SK-N-SH (cell line): ENCODE measurements at regions not wholly inside any gene's neighbourhood (a gene's known extent, or its start where the extent isn't known, plus 50 kb on each side); places are given as distances from the start of the nearest gene placed in this dataset.

Source experiments
- EP300 ChIP-seq, 2 experiments: IDR thresholded peaks; 2 replicates each; pipeline versions ENCODE4 v1.4.0 to v1.6.1; 2012; ENCODE audit warnings: borderline replicate concordance in 1 of 2, low read depth in 1 of 2, low read length in 1 of 2
- EZH2phosphoT487 ChIP-seq: fragments of 200-600 bp; sonication (generic); IDR thresholded peaks from 2 replicates; pipeline ENCODE4 v1.6.1; 2017; ENCODE audit warnings: low read depth, mixed run types, mild to moderate bottlenecking, antibody characterized with exemption, moderate library complexity, borderline replicate concordance
- FOSL2 ChIP-seq: IDR thresholded peaks from 2 replicates; pipeline ENCODE4 v1.4.0; 2012; ENCODE audit warnings: low read depth, mild to moderate bottlenecking, moderate library complexity, borderline replicate concordance
- FOXM1 ChIP-seq: IDR thresholded peaks from 2 replicates; pipeline ENCODE4 v1.4.0; 2012; ENCODE audit warnings: low read depth, mild to moderate bottlenecking
- JUND ChIP-seq: IDR thresholded peaks from 2 replicates; pipeline ENCODE4 v1.4.0; 2012
- MAX ChIP-seq: IDR thresholded peaks from 2 replicates; pipeline ENCODE4 v1.4.0; 2012; ENCODE audit warnings: low read depth
- NRF1 ChIP-seq: IDR thresholded peaks from 2 replicates; pipeline ENCODE4 v1.6.1; 2012; ENCODE audit warnings: low read depth, mild to moderate bottlenecking, low read length
- RAD21 ChIP-seq: IDR thresholded peaks from 2 replicates; pipeline ENCODE4 v1.6.1; 2012; ENCODE audit warnings: mild to moderate bottlenecking, low read length
- RCOR1 ChIP-seq: fragments of 150-350 bp; IDR thresholded peaks from 2 replicates; pipeline ENCODE4 v1.6.1; 2017; ENCODE audit warnings: antibody characterized with exemption, low read length
- USF2 ChIP-seq: fragments of 150-350 bp; IDR thresholded peaks from 2 replicates; pipeline ENCODE4 v1.6.1; 2017; ENCODE audit warnings: antibody characterized with exemption, low read length, low read depth, borderline replicate concordance
- YY1 ChIP-seq: IDR thresholded peaks from 2 replicates; pipeline ENCODE4 v1.4.0; 2012; ENCODE audit warnings: low read depth, mild to moderate bottlenecking
- TF ChIP-seq, protein P1 (sequence below): fragments of 200-600 bp; sonication (generic); IDR thresholded peaks from 2 replicates; pipeline ENCODE4 v1.6.1; 2017; ENCODE audit warnings: antibody characterized with exemption, mild to moderate bottlenecking, moderate library complexity

DNA sequence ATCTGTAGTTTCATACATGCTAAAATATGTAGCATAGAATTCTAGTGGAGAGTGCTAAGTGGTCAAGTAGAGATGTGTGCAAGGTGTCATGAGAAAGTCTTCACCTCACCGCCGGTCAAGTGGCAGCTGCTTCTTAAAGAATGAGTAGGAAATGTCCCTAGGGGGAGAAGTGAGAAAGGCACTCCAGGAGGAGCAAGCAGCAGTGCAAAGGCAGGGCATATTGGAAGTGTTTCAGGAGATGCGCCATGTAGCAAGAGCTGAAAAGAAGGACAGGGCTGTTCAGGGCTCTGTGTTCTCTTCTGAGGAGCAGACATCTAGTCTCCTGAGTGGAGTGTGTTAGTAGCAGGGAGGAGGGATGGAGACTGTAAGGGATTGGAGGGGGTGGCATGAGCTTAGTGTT is 312.4 kb upstream of the SEMA6D start:
- TF ChIP-seq, protein P1, sequence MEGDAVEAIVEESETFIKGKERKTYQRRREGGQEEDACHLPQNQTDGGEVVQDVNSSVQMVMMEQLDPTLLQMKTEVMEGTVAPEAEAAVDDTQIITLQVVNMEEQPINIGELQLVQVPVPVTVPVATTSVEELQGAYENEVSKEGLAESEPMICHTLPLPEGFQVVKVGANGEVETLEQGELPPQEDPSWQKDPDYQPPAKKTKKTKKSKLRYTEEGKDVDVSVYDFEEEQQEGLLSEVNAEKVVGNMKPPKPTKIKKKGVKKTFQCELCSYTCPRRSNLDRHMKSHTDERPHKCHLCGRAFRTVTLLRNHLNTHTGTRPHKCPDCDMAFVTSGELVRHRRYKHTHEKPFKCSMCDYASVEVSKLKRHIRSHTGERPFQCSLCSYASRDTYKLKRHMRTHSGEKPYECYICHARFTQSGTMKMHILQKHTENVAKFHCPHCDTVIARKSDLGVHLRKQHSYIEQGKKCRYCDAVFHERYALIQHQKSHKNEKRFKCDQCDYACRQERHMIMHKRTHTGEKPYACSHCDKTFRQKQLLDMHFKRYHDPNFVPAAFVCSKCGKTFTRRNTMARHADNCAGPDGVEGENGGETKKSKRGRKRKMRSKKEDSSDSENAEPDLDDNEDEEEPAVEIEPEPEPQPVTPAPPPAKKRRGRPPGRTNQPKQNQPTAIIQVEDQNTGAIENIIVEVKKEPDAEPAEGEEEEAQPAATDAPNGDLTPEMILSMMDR: no peak
- no peak for TF ChIP-seq RCOR1
- TF ChIP-seq FOXM1: no peak
- TF ChIP-seq FOSL2: no peak
- no peak for TF ChIP-seq JUND
- no peak for TF ChIP-seq RAD21
- TF ChIP-seq MAX: no peak
- no peak for TF ChIP-seq EP300 (IDR thresholded peaks at IDR 0.05; ENCODE audit: borderline replicate concordance in 1 of 2, low read depth in 1 of 2, low read length in 1 of 2)
- no peak for TF ChIP-seq NRF1
- no peak for TF ChIP-seq YY1
- no peak for TF ChIP-seq USF2
- no peak for TF ChIP-seq EZH2phosphoT487
